ENCODE measurements at regions not wholly inside any gene's neighbourhood (a gene's known extent, or its start where the extent isn't known, plus 50 kb on each side); places are given as distances from the start of the nearest gene placed in this dataset.
"Not testable (repeated sequence)": the region's sequence is repeated elsewhere in the genome, so short reads cannot be mapped to it uniquely, and the experiment has no call there.

DNA sequence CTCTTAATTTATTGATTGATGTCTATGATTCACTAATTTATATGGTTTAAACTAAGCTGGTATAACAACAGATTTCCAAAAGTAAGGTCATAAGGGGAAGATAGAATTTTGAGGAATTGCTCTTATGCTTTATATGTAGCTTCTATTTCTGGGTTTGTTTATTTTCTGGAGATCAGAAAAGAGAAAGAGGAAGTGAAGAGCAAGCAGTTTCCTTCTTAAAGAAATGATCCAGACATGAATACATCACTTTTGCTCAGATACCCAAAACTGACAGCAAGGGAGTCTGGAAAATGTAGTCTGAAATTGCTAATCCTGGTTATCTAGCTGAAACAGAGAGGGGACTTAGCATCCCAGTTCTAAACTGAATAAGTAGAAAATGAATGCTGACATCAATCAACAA lies 912.5 kb upstream of the CRIM1 start:
- TF ChIP-seq, protein P1, sequence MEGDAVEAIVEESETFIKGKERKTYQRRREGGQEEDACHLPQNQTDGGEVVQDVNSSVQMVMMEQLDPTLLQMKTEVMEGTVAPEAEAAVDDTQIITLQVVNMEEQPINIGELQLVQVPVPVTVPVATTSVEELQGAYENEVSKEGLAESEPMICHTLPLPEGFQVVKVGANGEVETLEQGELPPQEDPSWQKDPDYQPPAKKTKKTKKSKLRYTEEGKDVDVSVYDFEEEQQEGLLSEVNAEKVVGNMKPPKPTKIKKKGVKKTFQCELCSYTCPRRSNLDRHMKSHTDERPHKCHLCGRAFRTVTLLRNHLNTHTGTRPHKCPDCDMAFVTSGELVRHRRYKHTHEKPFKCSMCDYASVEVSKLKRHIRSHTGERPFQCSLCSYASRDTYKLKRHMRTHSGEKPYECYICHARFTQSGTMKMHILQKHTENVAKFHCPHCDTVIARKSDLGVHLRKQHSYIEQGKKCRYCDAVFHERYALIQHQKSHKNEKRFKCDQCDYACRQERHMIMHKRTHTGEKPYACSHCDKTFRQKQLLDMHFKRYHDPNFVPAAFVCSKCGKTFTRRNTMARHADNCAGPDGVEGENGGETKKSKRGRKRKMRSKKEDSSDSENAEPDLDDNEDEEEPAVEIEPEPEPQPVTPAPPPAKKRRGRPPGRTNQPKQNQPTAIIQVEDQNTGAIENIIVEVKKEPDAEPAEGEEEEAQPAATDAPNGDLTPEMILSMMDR (IDR thresholded peaks at IDR 0.05; ENCODE audit: low read length, missing control alignments), result no peak
- no peak for DNase-seq (ENCODE audit: low read depth)
- H3K4me3 ChIP-seq (replicated peaks; ENCODE audit: low read depth, low read length), result no peak overlapping the region

DNA sequence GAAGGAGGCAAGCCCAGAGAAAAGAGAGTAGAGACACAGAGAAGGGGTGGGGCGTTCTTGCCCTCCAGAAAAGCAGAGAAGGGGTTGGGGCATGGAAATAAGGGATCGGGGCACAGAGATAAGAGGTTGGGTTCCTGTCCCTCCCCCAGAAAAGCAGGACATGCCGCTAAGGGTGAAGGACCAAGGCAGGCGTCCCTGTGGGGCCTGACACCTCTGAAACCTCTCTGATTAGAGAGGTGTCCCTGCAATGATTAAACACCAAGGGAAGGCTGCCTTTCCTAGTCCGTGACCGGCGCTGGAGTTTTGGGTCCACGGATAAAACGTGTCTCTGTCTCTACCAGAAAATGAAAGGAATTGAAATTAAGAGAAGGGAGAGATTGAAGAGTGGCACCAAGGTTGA lies 914.0 kb upstream of the CRIM1 start:
- DNase-seq (ENCODE audit: low read depth); H3K4me3 ChIP-seq (replicated peaks; ENCODE audit: low read depth, low read length): not testable (repeated sequence)

DNA sequence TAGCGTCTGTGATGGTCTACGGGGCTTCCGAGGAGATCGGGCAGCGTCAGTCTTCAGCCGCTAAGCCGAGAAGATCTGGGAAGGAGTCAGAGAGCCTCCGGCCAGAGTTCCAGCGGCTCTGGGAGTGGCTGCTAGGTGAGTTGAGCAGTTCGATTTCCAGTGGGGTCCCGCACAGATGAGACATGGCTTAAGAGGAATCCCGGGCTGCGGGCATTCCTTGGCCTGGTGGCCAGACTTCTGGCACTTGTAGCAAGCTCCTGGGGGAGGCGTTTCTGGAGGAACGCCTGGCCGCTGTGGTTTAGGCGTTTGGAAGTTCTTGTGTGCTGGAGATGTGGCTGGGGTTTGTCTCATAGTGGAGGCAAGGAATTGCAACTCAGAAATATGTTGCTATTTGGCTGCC lies 915.3 kb upstream of the CRIM1 start:
- not testable (repeated sequence) for DNase-seq (ENCODE audit: low read depth); H3K4me3 ChIP-seq (replicated peaks; ENCODE audit: low read depth, low read length)

DNA sequence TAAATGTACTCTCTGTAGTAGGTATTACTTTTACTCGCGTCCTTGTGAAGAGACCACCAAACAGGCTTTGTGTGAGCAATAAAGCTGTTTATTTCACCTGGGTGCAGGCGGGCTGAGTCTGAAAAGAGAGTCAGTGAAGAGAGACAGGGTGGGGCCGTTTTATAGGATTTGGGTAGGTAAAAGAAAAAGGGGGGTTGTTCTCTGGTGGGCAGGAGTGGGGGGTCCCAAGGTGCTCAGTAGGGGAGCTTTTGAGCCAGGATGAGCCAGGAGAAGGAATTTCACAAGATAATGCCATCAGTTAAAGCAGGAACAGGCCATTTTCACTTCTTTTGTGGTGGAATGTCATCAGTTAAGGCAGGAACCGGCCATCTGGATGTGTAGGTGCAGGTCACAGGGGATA lies 918.7 kb upstream of the CRIM1 start:
- not testable (repeated sequence) for H3K4me3 ChIP-seq (replicated peaks; ENCODE audit: low read depth, low read length); DNase-seq (ENCODE audit: low read depth)

DNA sequence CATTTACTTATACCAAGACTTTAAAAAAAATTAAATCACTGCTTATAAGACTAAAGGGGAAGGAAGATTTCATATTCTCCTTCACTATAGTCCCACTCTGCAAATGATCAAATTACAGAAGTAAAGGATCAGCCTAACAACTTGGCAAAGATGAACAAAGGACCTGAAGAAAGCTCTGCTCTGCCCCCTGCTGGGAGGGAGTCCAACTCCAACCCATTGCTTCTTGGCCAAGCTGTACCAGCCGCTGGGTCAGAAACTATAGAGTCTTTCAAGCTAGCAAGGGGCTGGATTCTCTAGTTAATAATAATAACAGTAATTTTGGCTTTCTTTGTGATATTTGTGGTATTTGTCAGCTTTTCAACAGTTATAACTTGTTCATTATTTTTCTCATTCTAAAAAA lies 927.0 kb upstream of the CRIM1 start:
- TF ChIP-seq, protein P1 (IDR thresholded peaks at IDR 0.05; ENCODE audit: low read length, missing control alignments), result peak; percentile 45
- no peak overlapping the region for H3K4me3 ChIP-seq (replicated peaks; ENCODE audit: low read depth, low read length)
- peak; percentile 17 for DNase-seq (ENCODE audit: low read depth)

DNA sequence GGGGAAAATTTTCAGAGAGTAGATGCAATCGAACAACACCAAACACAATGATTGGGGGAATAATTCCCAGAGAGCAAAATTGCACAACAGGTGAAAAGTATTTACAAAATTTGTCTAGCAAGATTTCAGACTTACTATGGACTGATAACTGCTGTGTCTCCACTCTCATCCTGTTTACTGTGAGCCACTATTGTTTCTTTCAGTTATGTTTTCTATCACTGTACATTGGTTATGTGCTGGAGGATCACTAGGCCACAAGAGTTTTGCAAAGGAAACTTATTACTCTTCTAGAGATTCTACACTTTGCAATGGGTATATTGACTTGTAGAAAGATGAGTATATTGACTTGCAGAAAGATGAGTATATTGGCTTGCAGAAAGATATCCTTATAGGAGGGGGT lies 934.1 kb upstream of the CRIM1 start:
- H3K4me3 ChIP-seq (replicated peaks; ENCODE audit: low read depth, low read length), result no peak overlapping the region
- no peak for DNase-seq (ENCODE audit: low read depth)
- TF ChIP-seq, protein P1 (IDR thresholded peaks at IDR 0.05; ENCODE audit: low read length, missing control alignments), result no peak

DNA sequence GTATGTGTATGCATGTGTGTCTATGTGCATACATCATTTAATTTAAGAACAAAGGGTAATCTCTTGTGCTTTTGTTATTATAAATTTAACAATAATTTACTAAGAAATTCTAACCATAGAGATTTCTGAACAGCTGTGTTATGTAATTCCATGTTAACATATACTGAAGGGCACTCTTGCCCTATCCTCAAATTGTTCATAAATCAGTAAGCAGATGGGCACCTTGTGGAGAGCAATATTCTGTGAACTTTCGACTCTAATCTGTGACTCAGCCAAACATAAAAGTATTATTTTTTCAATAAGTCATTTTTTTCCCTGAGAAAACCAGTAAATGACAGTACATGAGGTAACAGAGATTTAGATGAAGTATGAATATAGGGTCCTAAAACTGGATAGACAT lies 938.3 kb upstream of the CRIM1 start:
- DNase-seq (ENCODE audit: low read depth), result no peak

DNA sequence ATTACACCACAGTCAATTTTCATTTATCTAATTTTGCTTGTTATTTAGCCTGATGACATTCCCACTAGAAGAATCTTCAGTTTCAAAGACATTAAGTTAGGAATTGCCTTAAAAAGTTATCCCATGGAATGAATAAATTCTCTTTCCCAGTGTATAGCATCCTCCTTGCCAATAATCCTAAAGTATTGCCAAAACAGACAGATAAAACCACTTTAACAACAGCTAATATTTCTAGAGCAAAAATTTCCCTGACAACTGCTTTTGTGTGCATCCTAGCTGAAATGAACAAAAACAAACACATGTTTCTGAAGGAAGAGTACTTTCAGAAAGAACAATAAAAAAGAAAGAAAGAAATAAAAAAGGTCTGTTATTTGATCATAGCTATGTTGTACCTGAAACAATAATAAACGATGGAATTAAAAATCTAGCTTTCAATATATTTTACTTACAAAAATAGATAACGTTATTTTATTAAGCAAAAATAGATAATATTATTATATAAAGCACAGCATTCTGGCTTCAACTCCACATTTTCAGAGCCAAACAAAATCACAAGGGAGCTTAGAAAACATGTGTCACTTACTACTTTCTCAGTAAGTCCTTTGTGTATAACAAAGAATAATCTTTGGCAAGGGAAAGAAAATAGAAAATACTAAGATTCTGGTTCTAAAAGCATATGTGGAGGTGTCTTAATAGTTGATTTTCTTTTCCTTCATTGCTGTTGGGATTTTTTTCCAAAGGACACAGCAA lies 939.0 kb upstream of the CRIM1 start:
- TF ChIP-seq, protein P1 (IDR thresholded peaks at IDR 0.05; ENCODE audit: low read length, missing control alignments), result no peak
- H3K4me3 ChIP-seq (replicated peaks; ENCODE audit: low read depth, low read length), result no peak overlapping the region

More for the DNA sequence above, 938.3 kb upstream of the CRIM1 start:
- TF ChIP-seq, protein P1 (IDR thresholded peaks at IDR 0.05; ENCODE audit: low read length, missing control alignments), result no peak
- no peak overlapping the region for H3K4me3 ChIP-seq (replicated peaks; ENCODE audit: low read depth, low read length)

More for the DNA sequence above, 939.0 kb upstream of the CRIM1 start:
- no peak for DNase-seq (ENCODE audit: low read depth)
